Glomerular visceral epithelial cell (primary cell): ENCODE measurements at regions not wholly inside any gene's neighbourhood (a gene's known extent, or its start where the extent isn't known, plus 50 kb on each side); places are given as distances from the start of the nearest gene placed in this dataset.

ENCODE experiments used
- DNase-seq: peaks from one replicate; pipeline ENCODE4 v3.0.0-alpha.2; 2016; ENCODE audit errors: extremely low spot score

DNA sequence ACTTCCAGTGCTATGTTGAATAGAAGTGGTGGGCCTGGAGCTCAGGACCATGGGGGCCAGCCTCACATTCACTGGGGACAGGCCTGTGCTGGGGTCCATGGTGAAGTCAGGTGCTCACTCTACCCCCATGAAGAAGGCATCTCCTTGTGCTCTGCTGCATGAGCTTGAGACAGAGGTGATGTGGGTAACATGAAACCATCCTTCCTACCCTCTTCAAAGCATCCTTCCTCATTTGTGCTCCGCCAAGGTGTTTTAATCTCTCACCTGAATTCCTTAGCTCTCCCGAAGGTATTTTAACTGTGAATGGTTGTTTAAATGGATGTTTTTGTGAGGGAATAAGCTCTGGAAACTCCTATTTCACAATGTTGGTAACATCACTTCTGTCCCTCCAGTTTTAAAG, 209.6 kb upstream of the PCSK2 start:
- no peak for DNase-seq

DNA sequence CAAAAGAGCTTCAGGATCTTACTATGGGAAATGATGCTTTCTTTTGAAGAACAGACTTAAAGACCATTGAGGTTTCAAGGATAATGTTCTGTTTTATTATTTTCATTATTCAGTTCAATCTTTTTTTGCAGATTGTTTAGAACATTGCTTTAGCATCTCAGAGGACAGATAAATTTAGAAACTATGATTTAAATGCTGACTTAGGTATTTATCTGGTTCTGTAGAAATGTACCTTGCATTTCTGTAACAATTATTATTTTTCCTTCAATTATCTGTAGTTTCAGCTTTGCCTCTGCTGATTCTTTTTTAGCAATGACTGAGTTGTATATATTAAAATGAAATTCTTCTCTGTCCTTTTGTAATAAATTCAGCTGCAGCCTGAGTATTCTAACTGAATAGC, 205.4 kb upstream of the PCSK2 start:
- DNase-seq, result no peak

DNA sequence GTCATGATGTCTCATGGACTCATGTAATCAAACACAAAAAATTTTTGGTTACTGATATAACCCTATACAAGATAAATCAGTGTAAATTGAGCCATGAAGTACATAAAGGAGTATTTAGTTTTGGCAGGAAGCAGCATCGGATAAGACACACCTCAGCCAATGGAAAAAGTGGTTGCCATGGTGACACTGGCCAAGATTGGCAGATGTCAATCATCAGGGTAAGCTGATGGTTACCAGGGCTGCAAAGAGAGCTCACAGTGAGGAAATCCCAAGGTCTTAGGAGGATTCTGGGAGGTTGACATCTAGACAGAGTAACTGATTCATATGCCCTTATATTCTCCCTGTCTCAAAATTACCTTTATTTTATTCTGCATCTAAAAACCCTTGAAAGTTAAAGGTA, 203.8 kb upstream of the PCSK2 start:
- no peak for DNase-seq

DNA sequence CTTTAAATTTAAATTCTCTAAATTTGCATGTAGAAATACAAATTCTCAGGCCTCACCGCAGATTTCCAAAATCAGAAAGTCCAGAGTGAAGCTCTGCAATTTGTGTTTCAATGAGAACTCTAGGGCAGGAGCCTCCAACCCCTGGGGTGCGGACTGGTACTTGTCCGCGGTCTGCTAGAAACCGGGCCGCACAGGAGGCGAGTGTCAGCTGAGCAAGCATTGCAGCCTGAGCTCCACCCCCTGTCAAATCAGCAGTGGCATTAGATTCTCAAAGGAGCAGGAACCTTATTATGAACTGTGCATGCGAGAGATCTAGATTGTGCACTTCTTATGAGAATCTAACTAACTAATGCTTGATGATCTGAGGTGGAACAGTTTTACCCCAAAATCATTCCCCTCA, 203.0 kb upstream of the PCSK2 start:
- DNase-seq, result no peak

DNA sequence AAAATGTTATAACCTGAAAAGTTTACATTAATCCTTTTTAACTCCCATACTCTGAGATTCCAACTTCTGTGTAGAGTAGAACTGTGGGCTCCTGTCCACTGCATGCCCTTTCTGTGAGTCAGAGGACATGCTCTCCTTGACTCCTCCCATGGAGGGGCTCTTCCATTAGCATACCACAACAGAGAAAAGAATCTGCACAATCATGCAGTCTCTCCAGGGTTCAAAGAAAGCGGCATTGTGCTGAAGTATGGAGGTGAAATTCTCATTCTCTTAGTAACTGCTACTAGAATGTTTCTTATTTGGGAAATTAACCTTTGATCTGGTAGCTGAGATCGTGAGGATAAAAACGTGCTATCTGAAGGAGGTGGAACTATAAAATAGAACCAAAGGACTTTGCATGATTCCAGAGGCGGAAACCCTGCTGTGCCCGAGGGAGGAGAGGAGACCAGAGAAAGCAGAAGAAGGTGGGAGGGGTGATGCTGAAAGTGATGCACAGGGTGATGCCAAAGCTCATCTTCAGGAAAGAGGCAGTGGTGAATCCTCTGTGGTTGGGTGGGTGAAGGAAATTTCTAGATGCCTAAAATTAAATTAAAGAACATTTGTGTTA, 202.2 kb upstream of the PCSK2 start:
- no peak for DNase-seq

DNA sequence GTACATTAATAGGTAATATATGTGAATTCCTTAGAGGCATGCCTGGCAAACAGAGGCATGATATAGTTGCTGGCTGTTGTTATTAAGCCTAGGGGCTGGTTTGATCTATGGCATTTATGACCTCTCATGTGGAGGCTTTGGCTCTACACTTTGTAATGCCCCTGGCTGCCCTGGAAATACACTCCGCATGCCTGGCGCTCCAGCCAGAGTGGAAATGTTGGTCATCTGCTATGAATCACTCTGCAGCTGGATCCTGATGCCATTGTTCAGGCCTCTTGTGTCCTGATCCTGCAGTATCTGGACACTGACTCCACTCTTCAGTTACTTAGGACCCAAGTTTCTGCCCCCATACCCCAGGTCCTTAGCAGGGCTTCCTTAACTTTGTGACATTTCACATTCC, 200.5 kb upstream of the PCSK2 start:
- no peak for DNase-seq

DNA sequence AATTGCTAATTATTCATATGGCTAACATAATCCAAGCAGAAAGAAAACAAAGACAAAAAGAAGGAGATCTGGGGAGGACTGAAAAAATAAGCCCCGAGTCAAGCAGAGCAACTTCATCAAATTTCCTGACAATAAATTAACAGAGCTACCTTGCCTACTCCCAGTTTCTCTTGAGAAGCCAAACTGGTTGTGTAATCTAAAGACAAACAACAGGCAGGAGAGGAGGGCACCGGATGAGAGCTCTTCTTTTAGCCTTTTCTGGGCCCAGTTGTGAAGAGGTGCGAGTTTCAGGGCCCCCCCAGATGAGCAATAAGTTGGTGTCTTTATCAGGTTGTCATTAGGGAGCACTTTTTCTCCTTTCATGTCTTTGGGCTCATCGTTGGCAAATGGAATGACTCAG, 197.1 kb upstream of the PCSK2 start:
- no peak for DNase-seq

DNA sequence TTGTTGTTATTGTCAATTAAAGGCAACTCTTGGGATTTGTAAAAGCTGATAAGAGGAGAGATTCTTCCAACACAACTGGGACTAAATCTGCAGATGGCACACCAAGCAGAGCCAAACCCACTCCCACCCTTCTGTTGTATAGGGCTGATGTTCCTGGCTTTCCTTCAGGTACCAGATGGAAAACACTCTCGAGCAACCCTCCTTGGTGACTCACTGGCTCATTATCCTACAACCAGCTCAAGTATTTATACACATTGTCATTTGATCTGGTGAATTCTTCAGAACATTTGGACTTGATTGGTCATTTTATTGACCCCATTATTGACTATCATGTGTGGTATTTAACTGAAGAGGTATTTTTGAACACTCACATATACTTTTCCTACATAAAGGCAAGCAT, 190.3 kb upstream of the PCSK2 start:
- no peak for DNase-seq

DNA sequence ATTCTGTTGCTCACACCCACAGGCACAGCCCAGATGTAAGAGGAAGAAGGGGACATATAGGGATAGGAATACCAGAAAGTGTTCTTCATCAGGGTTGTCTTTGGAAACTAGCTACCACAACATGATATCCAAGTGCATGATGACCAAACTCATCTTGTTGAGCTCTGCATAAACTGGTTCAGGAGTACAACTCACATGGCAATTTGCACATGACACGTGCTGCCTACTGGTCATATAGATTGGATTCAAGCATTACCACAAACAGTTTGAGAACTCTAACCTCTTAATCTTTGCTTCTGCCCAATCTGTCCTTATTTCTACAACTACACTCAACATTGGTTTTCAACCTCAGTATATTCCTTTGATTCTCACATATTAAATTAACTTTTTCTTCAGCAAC, 184.7 kb upstream of the PCSK2 start:
- no peak for DNase-seq

DNA sequence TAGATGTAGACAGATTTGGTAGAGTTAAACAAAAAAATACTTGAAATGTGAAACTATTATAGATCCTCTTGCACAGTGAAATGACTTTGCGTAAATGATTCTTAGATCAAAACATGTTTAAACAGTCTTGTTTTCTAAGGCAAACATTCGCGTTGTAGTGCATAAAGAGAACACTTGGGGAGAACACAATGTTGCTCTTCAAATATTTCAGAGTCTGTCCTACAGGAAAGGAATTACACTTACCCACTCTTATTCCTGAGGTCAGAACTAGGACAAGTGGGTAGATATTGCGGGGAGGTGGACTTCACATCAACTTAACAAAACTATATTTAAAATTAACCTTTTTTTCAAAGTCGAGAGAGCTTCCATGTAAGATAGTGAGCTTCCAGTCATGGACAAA, 183.5 kb upstream of the PCSK2 start:
- no peak for DNase-seq

DNA sequence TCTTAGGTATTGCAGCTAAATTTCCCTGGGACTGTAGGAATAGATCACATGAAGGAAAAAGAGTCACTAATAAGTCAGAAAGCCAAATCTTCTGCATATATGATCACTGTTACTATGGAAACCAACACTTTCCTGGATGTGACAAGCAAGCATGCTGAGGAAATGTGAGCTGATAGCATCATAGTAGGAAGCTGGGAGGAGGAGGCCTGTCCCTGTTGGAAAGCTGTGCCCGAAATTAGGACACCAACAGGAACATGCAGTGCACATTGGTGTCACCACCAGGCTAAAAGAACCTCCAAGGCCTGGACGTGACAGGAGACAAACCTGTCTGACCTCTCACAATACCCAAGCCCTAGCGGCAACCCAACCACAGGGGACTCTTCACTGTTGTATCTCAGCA, 181.9 kb upstream of the PCSK2 start:
- no peak for DNase-seq

DNA sequence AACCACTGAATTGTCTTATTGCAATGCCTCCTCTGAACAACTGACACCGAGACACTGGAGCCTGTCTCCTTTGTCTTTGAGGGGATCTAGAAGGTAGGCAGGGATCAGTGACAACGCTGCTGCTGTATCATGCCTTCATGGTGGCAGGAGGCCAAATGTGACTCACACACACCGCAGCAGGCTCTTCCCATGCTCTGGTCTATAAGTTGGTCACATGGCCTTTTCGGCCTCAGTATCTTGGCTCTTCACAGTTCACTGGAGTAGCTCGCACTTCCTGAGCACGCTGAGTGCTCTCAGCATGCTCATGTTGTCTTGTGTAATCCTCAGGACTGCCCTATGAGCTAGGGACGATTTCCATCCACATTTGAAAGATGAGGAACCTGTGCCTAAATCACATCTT, 167.4 kb upstream of the PCSK2 start:
- peak; percentile 20 for DNase-seq

DNA sequence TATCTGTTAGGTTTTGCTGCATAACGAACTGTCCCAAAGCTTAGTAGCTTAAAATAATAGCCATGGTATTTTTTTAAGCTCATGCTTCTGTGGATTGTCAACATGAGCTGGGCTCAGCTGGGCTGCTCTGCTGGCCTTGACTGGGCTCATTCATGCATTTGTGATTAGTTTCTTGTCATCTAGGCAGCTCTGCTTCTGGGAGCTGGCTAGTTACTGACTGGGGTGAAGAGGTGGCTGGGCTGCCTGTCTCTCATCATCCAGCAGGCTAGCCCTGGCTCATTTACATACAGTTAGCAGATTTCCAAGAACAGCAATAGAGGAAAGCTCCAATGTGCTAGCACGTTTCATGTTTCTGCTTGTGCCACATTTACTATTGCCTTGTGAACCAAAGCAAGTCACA, 165.1 kb upstream of the PCSK2 start:
- no peak for DNase-seq

DNA sequence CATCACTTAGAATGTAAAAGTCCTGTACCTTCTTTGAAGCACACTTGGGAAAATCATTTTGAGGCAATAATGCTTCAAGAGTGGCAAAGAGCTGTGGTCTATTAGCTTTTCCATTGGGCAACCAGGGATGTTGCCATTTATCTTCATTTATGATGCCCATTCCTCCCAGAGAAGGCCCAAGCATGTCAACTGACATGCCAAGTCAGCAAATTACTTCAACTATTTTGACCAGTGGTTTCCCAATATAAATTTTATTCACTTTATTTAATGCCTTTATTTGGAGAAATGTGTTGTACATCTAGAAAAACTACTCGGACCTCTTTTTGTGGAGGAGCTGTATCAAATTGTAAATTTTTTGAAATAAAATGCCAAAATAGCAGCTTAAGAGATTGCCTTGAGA, 164.1 kb upstream of the PCSK2 start:
- no peak for DNase-seq

DNA sequence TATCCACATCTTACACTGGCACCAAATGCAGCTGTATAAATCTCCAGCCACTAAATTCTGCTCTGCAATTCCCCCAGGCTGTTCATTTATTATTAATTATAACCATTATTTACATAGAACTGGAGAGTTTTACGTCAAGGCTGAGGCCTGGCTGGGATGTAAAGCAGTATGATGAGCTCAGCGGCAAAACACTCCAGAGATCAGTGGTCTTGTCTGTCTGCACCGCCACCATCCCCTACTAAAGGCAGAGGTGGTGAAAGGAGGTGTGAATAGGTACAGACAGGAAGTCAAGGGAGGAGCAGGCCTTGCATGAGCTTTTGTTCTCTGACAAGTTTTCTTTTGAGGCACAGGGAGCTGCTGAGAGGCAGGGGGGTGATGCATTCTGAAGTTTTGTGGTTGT, 159.9 kb upstream of the PCSK2 start:
- no peak for DNase-seq

DNA sequence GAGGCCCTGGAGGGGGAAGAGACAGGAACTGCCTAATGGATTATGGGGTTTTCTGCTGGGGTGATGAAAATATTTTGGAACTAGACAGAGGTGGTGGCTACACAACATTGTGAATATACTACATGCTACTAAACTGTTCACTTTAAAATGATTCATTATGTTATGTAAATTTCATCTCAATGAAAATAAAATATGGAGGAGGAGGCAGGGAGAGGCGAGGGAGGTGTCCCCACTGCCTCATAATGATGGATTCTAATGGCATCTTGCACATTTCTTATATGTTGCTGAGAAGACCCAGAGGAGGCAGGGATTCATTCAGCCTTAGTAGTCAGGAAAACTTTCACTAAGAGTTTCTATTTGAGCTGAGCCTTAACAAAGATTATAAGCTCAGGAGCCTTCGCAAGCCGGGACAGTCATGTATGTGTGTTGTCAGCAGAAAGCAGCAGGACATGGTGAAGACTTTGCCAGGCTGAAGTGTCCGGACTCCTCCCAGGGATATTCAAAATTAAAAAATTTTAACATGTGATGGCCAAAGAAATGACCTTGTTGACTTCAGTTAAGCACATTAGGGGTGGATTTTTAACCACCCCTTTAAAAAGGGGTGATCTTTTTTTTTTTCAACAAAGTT, 158.6 kb upstream of the PCSK2 start:
- no peak for DNase-seq

DNA sequence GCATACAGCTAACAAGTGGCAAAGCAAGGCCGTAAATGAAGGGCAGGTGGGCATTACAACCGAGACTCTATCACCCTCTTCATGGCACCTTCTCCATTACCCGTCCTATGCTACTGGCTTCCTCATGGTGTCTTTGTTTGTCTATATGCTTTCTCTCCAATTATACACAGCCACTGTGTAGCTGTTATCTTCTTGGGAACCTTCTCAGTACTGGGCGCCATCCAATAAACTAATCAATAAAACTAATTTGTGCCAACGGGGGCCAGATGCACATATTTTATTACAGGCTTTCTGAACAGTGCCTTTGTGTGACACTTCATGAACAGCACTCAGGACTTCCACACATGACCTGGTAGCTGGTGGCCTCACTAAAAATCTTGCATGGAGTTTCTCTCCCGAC, 149.8 kb upstream of the PCSK2 start:
- no peak for DNase-seq

DNA sequence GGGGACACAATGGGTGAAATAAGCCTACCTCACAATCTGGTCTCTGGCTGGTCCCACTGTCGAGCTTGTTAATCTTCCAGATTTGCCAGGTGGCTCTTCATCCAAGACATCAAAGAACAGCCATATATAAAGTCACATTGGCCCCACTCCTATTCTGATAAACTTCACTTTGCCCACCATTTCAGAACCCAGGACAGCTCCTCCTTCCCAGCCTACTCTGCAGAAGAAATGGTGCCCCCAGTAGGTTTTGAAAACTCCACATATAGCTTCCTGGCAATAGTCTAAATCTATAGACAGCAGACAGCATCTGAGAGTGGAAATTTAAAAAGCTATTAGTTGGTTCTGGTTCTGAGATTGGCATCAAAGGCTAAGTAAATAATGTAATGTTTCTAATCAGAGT, 143.1 kb upstream of the PCSK2 start:
- DNase-seq, result no peak

DNA sequence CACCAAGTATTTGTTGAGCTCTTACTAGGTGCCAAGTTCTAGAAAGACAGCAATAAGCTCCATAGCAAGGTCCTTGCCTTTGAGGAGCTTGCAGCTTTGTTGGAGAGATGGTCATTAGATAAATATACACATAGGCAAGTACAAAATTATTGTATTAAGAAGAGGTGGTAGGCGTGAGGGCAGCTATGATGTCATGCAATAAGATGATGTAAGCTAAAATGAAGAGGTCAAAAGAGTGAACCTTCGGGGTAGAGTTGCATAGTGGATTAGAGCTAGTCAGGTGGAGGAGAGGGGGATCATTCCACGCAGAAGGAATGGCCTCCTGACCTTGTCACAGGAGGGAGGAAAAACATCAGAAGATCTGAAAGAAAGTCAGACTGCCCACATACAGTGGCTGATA, 141.9 kb upstream of the PCSK2 start:
- no peak for DNase-seq

DNA sequence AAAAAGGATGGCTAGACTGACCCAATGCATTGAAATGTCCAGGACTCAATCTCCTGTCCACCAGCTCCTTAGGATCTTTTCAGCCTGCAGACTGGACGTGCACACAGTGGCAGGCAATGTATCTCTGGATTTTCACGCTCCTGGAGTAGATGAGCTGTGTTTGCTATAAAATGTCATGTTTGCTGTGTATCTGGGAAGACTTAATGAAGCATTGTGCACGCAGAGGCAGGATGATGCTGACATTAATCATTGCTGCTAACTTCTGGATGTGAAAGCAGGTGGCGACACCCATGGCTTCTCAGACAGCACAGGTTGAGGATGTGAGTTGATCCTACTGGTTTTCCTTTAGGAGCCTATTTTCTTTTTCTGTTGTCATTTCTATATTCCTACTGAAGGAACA, 133.1 kb upstream of the PCSK2 start:
- no peak for DNase-seq

DNA sequence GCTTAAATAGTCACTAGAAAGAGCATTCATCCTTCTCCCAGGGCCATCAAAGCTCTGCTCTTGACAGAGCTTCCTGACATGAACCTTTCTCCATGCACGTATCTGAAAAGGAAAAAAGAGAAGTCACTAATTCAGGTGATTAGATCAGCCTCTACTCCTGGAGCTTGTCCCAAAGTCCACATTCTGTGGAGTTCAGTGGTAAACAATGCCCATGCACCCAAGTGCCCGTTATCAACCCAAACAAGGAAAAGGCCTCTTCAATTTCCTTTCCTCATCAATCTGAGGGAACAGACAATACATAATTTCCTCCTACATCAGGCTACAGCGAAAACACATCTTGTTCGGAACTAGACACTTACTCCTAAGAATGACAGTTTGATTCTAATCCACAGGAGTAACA, 129.2 kb upstream of the PCSK2 start:
- no peak for DNase-seq

DNA sequence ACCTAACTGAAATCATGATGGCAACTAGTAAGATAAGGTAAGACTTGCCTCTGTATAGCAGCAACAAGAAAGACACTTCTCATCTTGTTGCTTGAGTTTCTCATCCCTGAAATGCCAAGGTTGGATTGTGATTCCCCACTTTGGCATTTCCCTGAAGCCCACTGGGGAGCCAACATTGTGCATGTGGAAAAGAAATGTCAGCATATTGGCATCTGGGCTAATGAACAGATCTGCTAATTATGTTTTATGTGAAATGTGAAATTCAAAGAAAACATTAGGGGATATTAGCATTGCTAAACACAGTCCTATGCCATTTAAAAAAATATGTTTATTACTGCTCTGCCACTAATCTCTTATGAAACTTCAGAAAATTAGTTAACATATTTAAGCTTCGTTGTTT, 126.3 kb upstream of the PCSK2 start:
- no peak for DNase-seq

DNA sequence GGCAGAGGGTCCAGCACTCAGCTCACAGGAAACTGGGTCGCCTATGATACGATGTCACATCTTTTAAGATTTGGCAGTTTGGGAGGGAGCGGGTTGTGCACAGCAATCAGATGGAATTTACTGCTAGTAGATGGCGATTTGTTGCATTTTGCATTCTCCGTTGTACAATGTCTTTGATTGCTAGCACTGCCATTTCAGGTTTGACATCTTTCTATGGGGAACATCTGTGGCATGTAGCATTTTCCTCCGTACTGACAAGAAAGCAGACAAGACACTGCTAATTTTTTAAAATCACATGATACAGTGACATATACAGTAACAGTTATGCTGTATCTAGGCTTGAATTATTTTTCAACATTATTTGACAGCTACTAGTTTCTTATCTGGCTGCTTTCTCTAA, 119.7 kb upstream of the PCSK2 start:
- no peak for DNase-seq

DNA sequence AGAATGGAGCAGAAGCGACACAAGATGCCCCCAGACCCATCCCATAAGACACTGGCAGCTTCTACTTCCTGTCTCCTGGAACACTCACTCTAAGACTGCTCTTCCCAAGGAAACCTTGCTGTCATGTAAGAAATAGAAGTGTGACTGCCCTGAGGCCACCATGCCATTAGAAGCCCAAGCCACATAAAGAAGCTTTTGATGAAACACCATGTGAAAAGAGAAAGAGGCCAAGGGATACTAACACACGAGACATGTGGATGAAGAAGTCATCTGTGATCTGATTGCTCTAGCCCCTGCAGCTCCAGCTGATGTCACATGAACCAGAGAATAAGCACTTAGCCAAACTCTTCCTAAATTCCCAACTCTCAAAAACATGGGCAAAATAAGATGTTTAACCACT, 117.9 kb upstream of the PCSK2 start:
- DNase-seq, result no peak
